Cardiac muscle cell (in vitro differentiated cells and primary cell): ENCODE measurements at regions not wholly inside any gene's neighbourhood (a gene's known extent, or its start where the extent isn't known, plus 50 kb on each side); places are given as distances from the start of the nearest gene placed in this dataset.

ENCODE experiments used
- DNase-seq, 2 donors: peaks; one replicate each; pipeline versions ENCODE4 v3.0.0 to v3.0.0-alpha.2; 2010 to 2017; ENCODE audit warnings: low read depth in 1 of 2, low spot score in 1 of 2
- H3K27ac ChIP-seq: fragments of 200-600 bp; sonication (generic); 2 replicates; pipeline ENCODE4 v1.5.1; 2016
- H3K27me3 ChIP-seq: fragments of 200-600 bp; sonication (generic); 2 replicates; pipeline ENCODE4 v1.6.0; 2016; ENCODE audit warnings: control low read depth
- H3K36me3 ChIP-seq: fragments of 200-600 bp; sonication (generic); 2 replicates; pipeline ENCODE4 v1.5.1; 2016; ENCODE audit warnings: control low read depth
- H3K4me1 ChIP-seq: fragments of 200-600 bp; sonication (generic); 2 replicates; pipeline ENCODE4 v1.8.1; 2017; ENCODE audit warnings: low read depth, mild to moderate bottlenecking, mixed run types
- H3K4me3 ChIP-seq: fragments of 200-600 bp; sonication (generic); 2 replicates; pipeline ENCODE4 v1.5.1; 2016; ENCODE audit warnings: mild to moderate bottlenecking
- H3K9me3 ChIP-seq: fragments of 200-600 bp; sonication (generic); 2 replicates; pipeline ENCODE4 v1.5.1; 2017; ENCODE audit warnings: low read depth, mild to moderate bottlenecking, control low read depth
- TF ChIP-seq, protein P1 (sequence below): IDR thresholded peaks from 2 replicates; pipeline ENCODE4 v1.5.1; 2012; ENCODE audit warnings: low read depth, mild to moderate bottlenecking, low read length

DNA sequence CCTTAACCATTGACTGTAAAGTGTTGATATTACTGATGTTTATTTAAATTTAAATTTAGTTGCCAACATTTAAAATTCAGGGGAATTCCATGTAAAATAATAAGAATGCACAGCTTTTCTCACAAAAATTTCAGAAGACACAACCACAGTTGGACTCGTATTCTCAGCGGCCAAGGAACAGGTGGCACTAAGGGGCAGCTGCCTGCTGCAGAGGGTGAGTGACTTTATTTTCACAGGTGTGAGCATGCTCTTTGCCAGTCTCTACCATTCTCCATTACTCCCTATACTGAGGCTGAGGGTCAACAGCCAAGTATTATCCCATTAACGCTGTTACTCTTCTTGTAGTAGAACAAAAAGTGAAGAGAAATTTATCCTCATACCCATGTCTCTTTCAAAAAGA, 92.1 kb upstream of the GADL1 start:
- no peak overlapping the region for H3K27ac ChIP-seq
- no peak overlapping the region for H3K4me3 ChIP-seq
- no peaks in the 10 kb centered on the region for H3K9me3 ChIP-seq
- no peaks in the 10 kb centered on the region for H3K27me3 ChIP-seq
- no peaks in the 10 kb centered on the region for H3K36me3 ChIP-seq
- TF ChIP-seq, protein P1, sequence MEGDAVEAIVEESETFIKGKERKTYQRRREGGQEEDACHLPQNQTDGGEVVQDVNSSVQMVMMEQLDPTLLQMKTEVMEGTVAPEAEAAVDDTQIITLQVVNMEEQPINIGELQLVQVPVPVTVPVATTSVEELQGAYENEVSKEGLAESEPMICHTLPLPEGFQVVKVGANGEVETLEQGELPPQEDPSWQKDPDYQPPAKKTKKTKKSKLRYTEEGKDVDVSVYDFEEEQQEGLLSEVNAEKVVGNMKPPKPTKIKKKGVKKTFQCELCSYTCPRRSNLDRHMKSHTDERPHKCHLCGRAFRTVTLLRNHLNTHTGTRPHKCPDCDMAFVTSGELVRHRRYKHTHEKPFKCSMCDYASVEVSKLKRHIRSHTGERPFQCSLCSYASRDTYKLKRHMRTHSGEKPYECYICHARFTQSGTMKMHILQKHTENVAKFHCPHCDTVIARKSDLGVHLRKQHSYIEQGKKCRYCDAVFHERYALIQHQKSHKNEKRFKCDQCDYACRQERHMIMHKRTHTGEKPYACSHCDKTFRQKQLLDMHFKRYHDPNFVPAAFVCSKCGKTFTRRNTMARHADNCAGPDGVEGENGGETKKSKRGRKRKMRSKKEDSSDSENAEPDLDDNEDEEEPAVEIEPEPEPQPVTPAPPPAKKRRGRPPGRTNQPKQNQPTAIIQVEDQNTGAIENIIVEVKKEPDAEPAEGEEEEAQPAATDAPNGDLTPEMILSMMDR: no peak
- H3K4me1 ChIP-seq: peaks cover 20% of the 10 kb centered on the region
- DNase-seq: no peak

DNA sequence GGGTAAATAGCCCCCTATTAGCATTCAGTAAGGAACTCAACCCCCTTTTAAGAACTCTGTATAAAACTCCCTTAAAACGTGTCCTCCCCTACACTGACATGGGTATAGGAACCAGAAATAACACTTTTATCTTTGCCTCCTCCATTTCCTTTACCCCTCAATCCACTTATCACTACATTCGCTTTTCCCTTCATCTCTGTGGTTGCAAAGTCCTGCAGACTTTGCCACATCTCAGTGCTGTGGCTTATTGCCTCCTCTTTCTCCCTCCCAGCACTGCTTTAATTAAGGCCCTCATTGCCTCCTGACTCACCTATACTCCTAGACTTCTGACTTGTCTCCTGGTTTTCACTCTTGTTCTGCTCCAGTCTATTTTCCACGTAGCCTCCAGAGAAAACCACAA, 94.3 kb upstream of the GADL1 start:
- H3K4me1 ChIP-seq: peaks cover 20% of the 10 kb centered on the region
- DNase-seq: no peak
- TF ChIP-seq, protein P1: no peak
- H3K27me3 ChIP-seq: no peaks in the 10 kb centered on the region
- H3K36me3 ChIP-seq: no peaks in the 10 kb centered on the region
- no peak overlapping the region for H3K27ac ChIP-seq
- no peak overlapping the region for H3K4me3 ChIP-seq
- H3K9me3 ChIP-seq: no peaks in the 10 kb centered on the region

- DNase-seq: no peak
- Histone ChIP-seq H3K27ac (no peak overlapping the region), H3K36me3 (no peaks in the 10 kb centered on the region), H3K27me3 (no peaks in the 10 kb centered on the region), H3K9me3 (no peaks in the 10 kb centered on the region), H3K4me3 (no peak overlapping the region), H3K4me1 (peaks cover 14% of the 10 kb centered on the region)
- TF ChIP-seq, protein P1: no peak
These were observed 95.0 kb upstream of the GADL1 start for GRCh38 chr3:30989276-30990030.

DNA sequence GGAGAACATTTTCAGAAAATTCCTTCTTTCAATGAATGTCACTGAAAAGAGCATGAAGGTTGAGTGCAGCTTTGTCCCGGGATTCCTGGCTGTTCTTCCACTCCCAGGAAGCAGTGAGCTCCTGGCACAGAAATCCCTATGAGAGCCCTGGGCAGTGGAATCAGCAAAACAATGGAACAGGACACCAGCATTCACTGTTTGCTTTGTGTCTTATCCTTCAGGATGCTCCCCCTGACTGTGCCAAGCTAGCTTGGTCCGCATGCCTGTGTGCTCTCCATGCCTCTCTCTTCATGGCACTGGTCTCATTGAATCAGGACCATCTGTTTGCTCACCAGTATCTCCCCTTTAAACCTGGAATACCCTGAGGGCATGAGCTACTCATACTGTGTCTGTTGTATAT, 102.0 kb upstream of the GADL1 start:
- peaks cover 5% of the 10 kb centered on the region for H3K4me1 ChIP-seq
- no peaks in the 10 kb centered on the region for H3K9me3 ChIP-seq
- H3K27me3 ChIP-seq: peaks cover 23% of the 10 kb centered on the region
- H3K27ac ChIP-seq: no peak overlapping the region
- DNase-seq: no peak
- no peaks in the 10 kb centered on the region for H3K36me3 ChIP-seq
- TF ChIP-seq, protein P1: no peak
- no peak overlapping the region for H3K4me3 ChIP-seq

DNA sequence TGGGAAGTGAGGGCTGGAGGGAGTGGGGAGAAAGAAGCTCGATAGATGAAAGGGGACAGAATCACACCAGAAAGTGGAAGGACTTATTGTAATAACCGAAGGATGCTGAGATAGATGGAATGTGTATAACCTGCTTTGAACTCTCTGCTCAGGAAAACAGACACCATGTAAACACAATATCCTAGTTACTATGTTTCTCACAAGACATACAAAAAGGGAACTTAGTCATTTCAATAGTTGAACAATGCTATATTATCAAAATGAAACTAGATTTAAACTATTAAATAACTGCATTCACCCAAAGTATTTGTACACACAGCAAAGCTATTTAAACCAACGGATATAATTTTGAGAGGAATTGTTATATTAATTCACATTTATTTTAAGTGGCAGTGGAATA, 108.3 kb upstream of the GADL1 start:
- Histone ChIP-seq H3K4me1 (no peaks in the 10 kb centered on the region), H3K4me3 (no peak overlapping the region), H3K9me3 (no peaks in the 10 kb centered on the region), H3K36me3 (no peaks in the 10 kb centered on the region), H3K27me3 (peaks cover 20% of the 10 kb centered on the region), H3K27ac (no peak overlapping the region)
- TF ChIP-seq, protein P1: no peak
- DNase-seq: no peak
